Suppressor macrophage treated with lipopolysaccharide for 1 hour (primary cell): ENCODE measurements at regions not wholly inside any gene's neighbourhood (a gene's known extent, or its start where the extent isn't known, plus 50 kb on each side); places are given as distances from the start of the nearest gene placed in this dataset.
"Not testable (repeated sequence)": the region's sequence is repeated elsewhere in the genome, so short reads cannot be mapped to it uniquely, and the experiment has no call there.

Experiments
- DNase-seq, 3 donors: peaks; one replicate each; pipeline ENCODE4 v3.0.0-alpha.2; 2020 to 2022

DNA sequence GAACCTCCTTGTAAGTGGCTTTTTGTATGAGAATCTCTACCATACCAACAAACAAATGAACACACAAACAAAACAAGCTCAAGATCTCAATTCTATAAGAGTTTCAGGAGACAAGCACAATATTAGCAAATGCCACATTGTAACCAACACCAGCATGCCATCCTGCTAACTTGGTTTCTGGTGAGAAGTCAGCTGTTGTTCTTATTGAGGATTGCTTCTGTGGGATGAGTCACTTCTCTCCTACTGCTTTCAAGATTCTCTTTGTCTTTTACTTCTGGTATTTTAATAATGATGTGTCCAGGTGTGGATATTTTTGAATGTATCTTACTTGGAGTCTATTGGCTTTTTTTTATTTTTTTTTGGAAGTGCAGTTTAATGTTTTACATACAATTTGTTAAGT, 131.7 kb downstream of the BCL2L11 start:
- DNase-seq: no peak

DNA sequence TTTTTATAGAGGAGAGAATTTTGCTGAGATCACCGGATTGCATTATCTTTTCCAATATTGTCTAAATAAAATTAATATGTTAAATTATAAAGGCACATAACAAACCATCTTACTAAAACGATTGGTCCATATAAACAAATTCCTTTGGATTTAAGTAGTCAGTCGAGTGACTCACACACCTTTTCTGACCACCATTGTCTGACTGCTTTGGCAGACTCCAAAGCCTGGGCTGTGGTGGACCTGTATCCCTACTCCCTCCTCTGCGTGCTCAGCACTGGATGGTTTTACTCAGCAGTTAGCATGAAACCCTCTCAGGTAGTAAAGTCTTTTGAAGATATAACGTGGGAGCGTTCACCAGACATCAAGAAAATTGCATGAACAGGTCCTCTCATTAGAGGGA, 134.2 kb downstream of the BCL2L11 start:
- DNase-seq: not testable (repeated sequence)

DNA sequence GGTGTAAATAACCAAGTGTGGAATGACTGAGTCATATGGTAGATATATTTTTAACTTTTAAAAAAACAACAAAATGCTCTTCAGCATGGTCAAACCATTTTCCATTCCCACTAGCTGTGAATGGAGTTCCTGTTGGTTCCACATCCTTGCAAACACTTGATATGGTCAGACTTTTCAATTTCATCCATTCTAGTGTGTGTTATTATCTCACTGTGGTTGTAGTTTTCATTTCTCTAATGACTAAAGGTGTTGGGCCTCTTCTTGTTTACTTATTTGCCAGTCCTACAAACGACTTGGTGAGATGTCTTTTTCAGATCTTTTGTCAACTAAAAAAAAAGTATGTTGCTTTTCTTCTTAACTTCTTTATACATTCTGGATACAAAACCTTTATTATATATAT, 135.9 kb downstream of the BCL2L11 start:
- not testable (repeated sequence) for DNase-seq

DNA sequence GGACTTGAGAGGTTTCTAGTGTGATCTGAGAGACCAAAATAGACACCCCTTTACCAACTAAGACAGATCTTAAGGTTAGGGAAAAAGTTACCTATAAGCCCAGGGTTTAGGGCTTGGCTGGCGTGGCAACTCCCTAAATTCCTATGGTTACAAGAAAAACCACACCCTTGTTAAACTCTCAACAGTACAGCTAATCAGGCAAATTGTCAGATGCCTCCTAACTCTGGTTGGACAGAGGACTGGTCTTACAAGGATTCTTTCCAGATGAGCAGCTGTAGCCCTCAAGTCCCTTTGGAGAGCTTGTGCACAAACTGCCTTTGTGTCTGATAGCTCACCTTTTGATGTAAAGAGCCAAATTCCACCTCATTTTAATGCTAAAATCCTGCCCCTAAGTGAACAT, 136.9 kb downstream of the BCL2L11 start:
- DNase-seq: not testable (repeated sequence)

DNA sequence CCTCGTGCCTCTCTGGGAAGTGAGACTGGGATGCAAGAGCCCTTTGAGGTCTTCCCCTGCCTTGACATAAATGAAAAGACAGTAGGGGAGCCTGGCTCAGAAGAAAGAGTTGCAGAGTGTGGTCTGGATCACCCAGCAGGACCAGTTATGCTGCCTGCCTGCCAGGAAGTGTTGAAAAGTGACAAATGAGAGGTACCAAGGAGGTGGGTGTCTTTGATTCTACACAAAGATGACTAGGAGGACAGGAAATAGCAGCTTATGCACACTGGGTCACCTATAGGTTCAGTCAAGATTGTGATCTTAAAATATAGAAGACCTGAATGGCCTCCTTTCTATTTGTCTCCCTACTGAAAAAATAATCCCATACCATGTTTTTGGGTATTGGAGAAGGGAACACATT, 137.6 kb downstream of the BCL2L11 start:
- not testable (repeated sequence) for DNase-seq

DNA sequence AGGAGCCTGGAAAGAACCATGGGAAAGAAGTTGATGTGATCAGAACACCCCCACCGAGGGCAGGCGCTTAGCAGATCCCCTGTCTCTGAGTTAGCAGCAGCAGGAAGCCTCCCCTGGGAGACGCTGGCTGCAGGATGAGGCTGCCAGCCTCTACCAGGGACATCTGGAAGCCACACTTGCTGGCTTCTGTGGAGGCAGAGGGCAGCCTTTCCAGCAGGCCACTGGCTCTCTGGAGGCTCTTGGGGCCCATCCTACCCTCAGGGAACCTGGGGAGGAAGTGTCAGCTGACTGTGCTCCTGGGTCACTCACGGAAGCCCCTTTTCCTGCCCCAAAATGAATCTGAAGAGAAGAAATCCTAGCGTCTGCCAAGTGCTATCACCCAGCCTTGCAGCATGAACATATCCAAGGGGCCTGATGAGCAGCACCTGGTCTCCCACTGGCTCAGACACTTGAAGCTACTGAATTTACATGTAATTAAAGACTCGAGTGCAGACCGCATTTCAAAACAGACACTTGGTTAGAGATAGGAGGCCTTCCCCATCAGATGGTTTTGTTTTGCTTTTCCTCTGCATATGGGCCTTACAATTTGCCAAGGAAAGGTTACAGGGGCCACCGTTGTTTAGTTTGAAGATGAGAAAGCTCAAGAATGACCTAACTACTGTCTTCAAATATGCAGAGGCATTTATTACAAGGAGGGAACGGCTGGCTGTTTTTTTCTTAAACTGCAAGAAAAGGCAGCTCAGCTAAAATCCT, 142.1 kb downstream of the BCL2L11 start:
- DNase-seq: not testable (repeated sequence)

DNA sequence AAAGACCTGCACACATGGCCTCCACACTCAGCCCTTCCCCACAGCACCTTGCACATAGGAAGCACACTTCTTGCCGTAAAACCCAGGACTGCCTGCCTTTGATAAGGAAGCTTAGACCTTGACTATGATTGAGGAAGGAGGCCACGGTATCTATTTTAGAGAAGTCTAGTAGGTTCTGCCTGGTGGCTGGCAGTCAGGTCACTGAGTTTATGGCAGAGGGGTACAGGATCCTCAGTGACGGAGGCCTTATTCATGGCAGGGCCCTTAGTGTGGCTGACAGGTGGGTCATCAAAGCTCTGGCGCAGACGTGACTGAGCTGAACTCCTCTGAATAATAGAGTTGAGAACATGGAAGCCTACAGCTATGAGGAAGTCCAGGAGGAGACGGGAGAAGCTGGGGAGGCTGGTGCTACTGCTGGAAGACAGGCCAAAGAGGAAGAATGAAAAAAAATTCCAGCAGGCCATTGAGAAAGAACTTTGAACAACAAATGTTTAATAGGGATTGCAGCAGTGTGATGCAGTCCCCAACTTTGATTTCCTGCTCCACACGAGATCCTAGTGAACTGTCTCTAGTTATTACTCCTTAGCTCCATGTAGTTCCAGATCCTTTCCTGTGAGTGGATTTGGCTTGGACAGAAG, 142.8 kb downstream of the BCL2L11 start:
- not testable (repeated sequence) for DNase-seq

DNA sequence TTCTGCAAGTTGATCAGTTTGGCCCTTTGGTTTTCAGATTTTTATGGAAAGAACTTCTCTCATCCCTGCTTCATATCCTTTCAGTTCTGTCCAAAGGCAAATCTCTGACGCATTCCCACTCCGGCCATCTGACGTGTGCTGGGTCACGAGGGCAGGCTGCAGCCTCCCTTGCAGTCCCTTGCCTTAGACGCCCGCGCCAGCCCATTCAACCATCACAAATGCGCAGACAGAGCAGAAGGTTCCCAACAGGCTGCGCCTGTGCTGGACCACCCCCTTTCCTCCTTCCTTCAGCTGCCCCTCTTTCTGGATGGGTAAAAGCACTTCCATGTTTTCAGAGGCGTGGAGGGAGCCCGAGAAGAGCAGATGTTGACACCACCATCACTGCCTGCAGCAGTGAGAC, 144.2 kb downstream of the BCL2L11 start:
- DNase-seq: not testable (repeated sequence)

DNA sequence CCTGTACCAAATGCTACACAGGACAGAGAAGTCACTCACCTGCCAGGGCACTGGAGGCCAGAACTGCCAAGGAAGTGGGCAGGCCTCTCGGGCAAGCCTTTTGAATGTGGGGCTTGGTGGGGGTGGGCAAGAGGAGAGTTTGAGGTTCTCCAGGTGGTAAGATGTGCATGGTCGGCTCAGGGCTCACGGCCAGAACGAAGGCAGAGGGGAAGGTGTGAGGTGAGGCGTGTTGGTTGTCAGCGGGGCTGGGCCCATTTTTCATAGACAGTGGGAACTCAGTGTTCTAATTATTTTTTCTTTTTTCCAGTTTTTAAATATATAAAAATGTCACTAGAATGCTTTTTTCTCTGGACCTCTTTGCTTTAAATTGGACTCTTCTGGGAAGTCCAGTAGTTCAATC, 145.8 kb downstream of the BCL2L11 start:
- DNase-seq: not testable (repeated sequence)

DNA sequence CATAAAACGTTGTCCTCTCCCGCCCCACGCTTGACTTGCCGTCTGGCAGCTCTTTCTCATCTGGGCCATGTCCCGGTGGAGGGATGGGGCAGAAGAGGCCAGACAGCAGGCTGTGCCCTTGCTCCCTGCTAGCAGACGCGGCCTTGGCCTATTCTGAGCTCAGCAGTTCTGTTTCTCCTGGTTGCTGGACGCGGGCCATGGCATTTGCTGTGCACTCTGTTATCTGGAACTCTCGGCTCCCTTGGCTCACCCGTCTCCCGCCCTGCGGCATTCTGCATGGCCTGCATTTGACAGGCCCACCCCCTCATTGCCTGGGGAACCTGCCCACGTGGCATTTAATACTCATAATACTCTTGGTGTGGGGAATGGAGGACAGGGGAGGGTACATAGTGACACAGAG, 146.3 kb downstream of the BCL2L11 start:
- not testable (repeated sequence) for DNase-seq

DNA sequence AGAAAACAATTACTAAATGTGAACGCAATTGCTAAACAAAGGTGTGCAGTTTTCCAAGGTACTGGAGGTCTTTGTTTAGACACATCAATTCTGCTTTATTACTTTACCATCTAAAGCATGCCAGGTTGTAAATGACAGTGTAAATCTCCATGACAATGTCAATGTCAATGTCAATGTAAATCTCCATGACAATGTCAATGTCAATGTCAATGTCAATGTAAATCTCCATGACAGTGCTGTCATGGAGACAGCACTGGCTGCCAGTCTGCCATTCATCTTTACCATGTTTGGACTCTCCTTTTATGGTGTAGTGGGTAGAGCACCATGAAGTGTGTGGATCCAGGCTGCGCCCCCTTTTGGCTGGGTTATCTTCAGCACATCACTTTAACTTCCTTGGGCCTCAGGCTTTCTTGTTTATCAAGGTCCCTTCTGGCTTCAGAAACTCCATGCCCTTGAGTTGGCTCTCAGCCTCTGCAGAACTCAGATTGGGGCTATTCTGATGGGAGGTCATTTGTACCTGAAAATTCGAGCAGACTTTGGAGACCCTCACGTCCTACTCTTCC, 149.1 kb downstream of the BCL2L11 start:
- not testable (repeated sequence) for DNase-seq

DNA sequence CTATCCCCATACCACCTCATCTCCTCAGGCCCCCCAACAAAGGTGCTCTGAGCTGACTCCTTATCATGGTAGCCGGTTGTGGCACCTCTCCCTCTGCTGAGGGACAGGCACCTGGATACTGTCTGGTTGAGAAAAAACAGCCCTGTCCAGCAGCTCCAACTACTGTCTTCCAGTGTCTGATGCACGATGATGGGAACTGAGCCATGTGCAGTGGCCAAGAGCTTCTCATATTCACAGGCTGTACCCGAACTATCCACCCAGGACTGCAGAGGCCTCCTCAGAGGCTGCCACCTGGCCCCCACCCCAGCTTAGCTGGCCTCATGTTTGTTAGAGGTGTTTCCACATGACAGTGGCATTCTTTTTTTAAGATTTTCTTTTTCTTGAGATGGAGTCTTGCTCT, 149.9 kb downstream of the BCL2L11 start:
- DNase-seq: not testable (repeated sequence)

DNA sequence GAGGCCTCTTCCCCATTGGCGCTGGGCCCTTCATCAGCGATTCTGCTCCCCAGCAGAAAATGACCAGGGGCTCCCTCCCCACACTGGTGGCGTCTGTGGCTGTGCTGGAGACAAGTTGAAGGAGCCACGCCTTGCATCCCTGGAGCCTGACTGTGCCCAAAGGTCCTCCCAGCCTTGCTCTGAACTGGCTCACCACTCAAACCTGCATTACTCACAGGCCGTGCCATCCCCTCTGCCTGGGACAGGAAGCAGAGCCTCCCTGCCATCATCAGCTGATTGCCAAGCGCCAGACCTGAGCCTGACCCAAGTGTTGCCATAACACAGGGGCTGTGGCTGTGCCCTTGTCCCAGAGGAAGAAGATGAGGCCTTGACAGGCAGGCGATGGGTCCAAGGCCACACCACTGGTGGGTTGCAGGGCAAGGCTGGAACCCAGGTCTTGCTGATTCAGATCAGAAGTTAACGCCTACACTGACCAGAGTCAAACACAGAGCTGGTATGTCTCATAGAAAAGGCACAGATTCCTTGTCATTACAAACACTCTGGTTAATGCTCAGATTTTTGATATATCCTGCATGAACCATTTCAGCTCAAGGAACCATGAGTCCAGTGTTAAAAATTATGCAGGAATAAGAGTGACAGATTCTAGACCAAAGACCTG, 151.1 kb downstream of the BCL2L11 start:
- not testable (repeated sequence) for DNase-seq

DNA sequence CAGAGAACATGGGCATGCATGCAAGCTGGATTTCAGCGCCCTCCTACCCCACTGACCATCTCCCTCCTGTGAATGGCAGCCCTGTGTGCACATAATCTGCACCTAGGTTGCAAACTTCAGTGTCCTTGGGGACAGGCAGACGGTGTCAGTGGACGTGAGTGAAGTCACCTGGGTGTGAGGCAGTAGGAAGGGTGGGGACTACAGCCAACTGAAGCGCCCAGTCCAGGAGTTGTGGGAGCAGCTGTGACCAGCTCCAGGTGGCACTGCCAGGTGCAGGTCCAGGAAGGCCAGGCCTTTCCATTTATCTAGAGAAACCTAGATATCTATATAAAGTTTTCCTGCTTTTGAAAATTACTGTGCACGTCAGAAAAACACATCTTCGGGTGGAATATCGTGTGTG, 152.3 kb downstream of the BCL2L11 start:
- DNase-seq: not testable (repeated sequence)

DNA sequence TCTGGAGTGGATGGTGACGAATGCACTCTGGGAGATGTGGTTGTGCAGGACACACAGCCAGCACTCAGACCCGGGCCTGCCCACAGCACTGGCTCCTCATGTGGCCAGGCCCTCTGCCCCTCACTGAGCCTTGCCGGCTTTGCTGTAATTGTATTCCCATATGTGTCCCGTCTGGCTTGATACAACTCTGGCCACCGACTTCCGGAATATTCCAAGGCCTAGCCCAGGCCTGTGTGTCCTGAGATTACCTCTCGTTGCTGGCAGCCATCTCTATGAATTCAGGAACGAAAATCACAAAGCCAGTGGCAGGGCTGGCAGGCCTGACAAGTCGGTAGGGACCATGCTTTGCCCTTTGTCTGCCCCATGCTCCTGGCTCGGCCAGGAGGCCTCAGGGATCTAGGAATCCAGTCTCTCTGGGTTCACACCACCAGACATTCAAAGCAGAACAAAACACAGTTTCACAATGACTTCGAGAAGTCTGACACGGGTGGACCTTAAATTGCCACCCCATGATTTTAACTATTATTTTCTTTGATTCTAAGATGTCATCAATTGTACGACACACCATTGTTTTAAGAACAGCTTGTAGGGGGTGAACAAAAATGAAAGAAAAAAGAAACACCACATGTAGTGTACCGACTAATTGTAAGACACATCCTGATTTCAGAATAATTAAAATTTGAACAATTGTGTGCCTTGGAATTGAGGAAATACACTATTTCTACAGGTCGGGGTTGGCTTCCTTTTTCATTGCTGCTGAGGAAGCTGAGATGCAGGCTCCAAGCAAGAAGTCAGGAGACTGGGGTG, 154.5 kb downstream of the BCL2L11 start:
- not testable (repeated sequence) for DNase-seq

DNA sequence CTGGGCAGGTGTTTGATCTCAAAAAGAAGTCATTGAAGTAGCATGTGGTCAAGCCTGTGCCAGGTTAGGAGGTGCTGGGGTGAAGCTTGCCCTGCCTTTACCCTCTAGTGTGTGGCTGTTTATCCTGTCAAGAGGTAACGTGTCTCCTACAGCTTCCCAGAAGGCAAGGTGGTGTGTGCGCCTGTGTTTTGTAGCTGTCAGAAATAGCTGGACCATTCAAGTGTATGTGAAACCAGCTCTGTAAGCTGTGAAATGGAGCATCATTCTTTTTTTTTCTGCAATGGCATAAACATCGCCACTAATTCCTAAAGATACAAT, 155.1 kb downstream of the BCL2L11 start:
- not testable (repeated sequence) for DNase-seq

DNA sequence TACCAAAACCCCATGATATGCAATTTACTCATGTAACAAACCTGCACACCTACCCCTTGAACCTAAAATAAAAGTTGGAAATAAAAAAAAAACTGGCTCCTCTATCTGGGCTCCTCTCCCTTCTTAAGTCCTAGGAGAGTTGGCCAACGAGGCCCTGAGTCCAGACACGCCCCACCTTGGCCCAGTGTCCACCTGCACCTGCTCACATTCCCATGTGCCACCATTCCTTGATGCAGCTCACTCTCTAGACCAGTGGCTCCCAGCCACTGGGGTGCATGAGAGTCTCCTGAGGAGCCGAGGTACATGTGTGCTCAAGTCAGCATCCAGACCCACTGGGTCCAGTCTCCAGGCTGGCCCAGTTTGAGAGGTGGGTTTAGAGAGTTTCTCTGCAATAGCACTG, 157.4 kb downstream of the BCL2L11 start:
- not testable (repeated sequence) for DNase-seq

DNA sequence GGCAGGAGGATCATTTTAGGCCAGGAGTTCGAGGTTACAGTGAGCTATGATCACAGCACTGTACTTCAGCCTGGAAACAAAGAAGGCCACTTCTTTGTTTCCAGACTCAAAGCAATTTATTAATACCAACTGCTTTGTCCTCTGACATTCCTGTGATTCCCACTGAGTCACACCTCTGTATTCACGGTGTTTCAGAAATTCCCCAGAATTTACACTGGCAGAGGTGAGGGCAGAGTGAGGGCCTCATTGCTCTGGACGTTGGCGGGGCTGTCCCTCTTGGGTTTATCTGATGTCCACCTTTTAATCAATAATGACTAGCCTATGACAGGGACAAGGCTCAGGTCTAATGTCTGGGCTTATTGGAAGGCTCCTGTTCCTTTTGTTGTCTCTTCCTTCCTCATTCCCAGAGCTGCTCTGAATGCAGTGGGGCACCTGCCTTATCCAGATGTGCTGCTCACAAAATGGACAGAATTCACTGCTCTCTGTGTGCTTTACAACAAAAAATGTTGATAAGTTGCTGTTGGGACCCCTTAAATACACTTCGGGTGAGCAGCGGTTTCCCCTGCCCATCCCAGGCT, 160.1 kb downstream of the BCL2L11 start:
- DNase-seq: not testable (repeated sequence)

DNA sequence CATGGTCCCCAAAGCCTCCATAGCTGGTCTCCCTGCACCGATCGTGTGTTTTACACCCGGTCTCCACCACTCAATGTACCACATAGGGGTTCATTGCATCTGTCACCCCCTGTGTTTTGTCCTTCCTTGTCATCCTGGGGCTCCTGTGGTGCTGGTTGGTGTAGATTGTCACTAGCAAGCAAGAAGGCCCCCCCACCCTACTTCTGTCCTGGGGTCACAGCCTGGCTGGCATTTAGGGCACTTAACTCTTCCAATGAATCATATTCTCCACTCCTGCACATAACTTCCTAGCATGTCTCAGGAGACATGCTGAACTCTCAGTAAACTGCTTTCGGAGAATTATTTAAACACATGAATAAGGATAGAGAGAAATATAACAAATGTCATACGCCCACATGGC, 161.4 kb downstream of the BCL2L11 start:
- DNase-seq: not testable (repeated sequence)

DNA sequence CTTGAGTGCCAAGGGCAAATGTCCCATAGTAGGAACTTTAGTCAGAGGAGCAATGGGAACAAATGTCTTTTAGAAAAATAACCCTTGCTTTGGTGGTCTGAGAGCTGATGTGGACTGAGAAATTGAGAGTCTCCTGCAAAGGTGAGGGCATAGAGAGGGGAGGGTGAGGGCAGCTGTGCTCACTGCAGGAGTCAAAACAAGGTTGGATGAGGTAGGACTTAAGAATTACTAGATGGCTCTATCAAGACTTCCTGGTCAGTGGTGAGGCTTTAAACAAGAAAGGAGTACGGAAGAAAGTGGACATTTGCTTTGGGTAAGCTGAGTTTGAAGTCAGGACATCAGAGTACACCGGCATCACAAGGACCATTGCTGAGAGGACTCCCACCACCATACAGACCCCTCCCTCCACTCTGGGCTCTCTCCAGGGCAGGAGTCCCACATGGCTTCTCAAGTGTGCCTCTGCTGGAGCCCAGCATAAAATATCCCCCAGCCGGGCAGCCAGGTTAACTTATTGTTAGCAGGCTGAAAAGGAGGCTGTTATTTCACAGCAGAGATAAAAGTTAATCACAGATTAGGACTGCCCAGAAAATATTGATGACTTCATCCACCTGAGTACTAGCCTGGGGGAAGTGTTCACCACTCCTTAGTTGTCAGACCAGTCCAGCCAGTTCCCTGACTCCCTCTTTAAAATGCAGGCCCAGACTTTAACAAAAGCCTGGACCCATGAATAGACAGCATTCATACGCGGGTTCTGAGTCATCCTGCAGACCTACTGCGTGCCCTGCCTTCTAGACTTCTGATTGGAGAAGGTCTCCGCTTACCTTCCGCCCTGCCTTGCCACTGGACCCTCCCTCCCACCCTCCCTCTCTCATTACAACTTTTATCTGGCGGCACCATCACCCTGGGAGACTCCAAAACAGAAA, 167.2 kb downstream of the BCL2L11 start:
- not testable (repeated sequence) for DNase-seq

DNA sequence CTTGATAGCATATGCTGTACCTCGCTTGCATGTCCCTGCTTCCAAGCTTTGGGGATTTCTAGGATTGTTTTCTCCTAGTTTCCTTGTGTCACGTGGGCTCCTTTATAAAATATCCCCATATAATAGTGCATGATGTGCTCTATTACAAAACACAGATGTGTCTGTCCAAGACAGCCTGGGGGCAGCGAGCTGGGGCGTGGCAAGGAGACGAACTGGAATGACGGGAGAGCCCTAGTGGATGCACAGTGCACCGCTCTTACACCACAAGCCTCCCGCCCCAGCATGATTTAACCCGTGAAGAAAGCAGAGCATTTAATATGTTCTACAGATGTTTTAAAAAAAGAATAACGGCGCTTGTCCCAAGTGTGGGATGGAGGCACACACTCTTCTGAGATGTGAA, 169.7 kb downstream of the BCL2L11 start:
- DNase-seq: not testable (repeated sequence)
